GM23338 (cell line): ENCODE measurements at regions not wholly inside any gene's neighbourhood (a gene's known extent, or its start where the extent isn't known, plus 50 kb on each side); places are given as distances from the start of the nearest gene placed in this dataset.
A peak's percentile ranks its signal among the peaks of the same experiment; 100 is the strongest.

Experiments used
- ATAC-seq: fragments of 200-7000 bp; cut with Tn5 transposase; 3 replicates; pipeline ENCODE4 v1.9.1; 2020
- DNase-seq: peaks from one replicate; pipeline ENCODE4 v3.0.0-alpha.2; 2015; ENCODE audit warnings: low spot score
- H2AFZ ChIP-seq: fragments of 200-600 bp; sonication (generic); 2 replicates; pipeline ENCODE4 v1.8.0; 2016; ENCODE audit warnings: antibody characterized with exemption, mild to moderate bottlenecking, moderate library complexity
- H3F3A ChIP-seq: fragments of 200-600 bp; sonication (generic); replicated peaks from 2 replicates; pipeline ENCODE4 v1.8.0; 2017; ENCODE audit warnings: antibody characterized with exemption, mixed run types, low read depth
- H3K27ac ChIP-seq: fragments of 200-600 bp; sonication (generic); 2 replicates; pipeline ENCODE4 v1.6.1; 2016; ENCODE audit warnings: low read depth
- H3K27me3 ChIP-seq: fragments of 200-600 bp; sonication (generic); 2 replicates; pipeline ENCODE4 v1.8.0; 2016; ENCODE audit warnings: mild to moderate bottlenecking, mixed run types, moderate library complexity; ENCODE audit not compliant: insufficient read depth
- H3K36me3 ChIP-seq: fragments of 200-600 bp; sonication (generic); 2 replicates; pipeline ENCODE4 v1.8.0; 2016; ENCODE audit warnings: mild to moderate bottlenecking; ENCODE audit not compliant: insufficient read depth
- H3K4me1 ChIP-seq: fragments of 200-600 bp; sonication (generic); 2 replicates; pipeline ENCODE4 v1.8.0; 2016; ENCODE audit warnings: mild to moderate bottlenecking, moderate library complexity; ENCODE audit not compliant: insufficient read depth
- H3K4me2 ChIP-seq: fragments of 200-600 bp; sonication (generic); 2 replicates; pipeline ENCODE4 v1.7.1; 2017; ENCODE audit warnings: mixed run types
- H3K4me3 ChIP-seq: fragments of 200-600 bp; sonication (generic); 2 replicates; pipeline ENCODE4 v1.6.1; 2016; ENCODE audit warnings: mixed run types
- H3K79me2 ChIP-seq: fragments of 200-600 bp; sonication (generic); replicated peaks from 2 replicates; pipeline ENCODE4 v1.8.0; 2017; ENCODE audit warnings: mild to moderate bottlenecking; ENCODE audit not compliant: insufficient read depth
- H3K9me2 ChIP-seq: fragments of 200-600 bp; sonication (generic); 2 replicates; pipeline ENCODE4 v1.8.0; 2017; ENCODE audit not compliant: insufficient read depth
- H4K20me1 ChIP-seq: fragments of 200-600 bp; sonication (generic); replicated peaks from 2 replicates; pipeline ENCODE4 v1.8.0; 2017; ENCODE audit warnings: mild to moderate bottlenecking; ENCODE audit not compliant: insufficient read depth
- H3K27ac Mint-ChIP-seq: 2 replicates; pipeline ENCODE4 v1.8.0; 2020; ENCODE audit warnings: inconsistent platforms, mild to moderate bottlenecking, moderate library complexity, mixed read lengths
- H3K27me3 Mint-ChIP-seq: 3 replicates; pipeline ENCODE4 v1.8.0; 2022; ENCODE audit warnings: low read depth, mild to moderate bottlenecking, moderate library complexity, mixed read lengths, inconsistent platforms; ENCODE audit not compliant: insufficient read depth, poor library complexity
- H3K36me3 Mint-ChIP-seq: 3 replicates; pipeline ENCODE4 v1.8.0; 2021; ENCODE audit warnings: low read depth, mild to moderate bottlenecking, inconsistent platforms, moderate library complexity, mixed read lengths
- H3K4me1 Mint-ChIP-seq: 3 replicates; pipeline ENCODE4 v1.8.0; 2020; ENCODE audit warnings: mild to moderate bottlenecking, inconsistent platforms, mixed read lengths
- H3K4me3 Mint-ChIP-seq: 3 replicates; pipeline ENCODE4 v1.8.0; 2021; ENCODE audit warnings: moderate library complexity, mild to moderate bottlenecking, inconsistent platforms, mixed read lengths
- H3K9me3 Mint-ChIP-seq: 3 replicates; pipeline ENCODE4 v1.8.0; 2020; ENCODE audit warnings: moderate library complexity, mild to moderate bottlenecking, inconsistent platforms, mixed read lengths
- CREB1 ChIP-seq: fragments of 250-450 bp; sonication (Bioruptor Pico); IDR thresholded peaks from 2 replicates; pipeline ENCODE4 v1.5.0; 2020; ENCODE audit warnings: low read depth, mild to moderate bottlenecking, moderate library complexity
- EZH2 ChIP-seq: fragments of 200-600 bp; sonication (generic); IDR thresholded peaks from one replicate; pipeline ENCODE4 v1.8.0; 2017; ENCODE audit warnings: antibody characterized with exemption, mild to moderate bottlenecking, low read depth; ENCODE audit not compliant: unreplicated experiment
- EZH2phosphoT487 ChIP-seq: fragments of 200-600 bp; sonication (generic); IDR thresholded peaks from one replicate; pipeline ENCODE4 v1.8.1; 2018; ENCODE audit warnings: antibody characterized with exemption; ENCODE audit not compliant: unreplicated experiment
- JUNB ChIP-seq: IDR thresholded peaks from one replicate; pipeline ENCODE4 v1.6.1; 2016; ENCODE audit warnings: antibody characterized with exemption; ENCODE audit not compliant: unreplicated experiment
- NANOG ChIP-seq: IDR thresholded peaks from 2 replicates; pipeline ENCODE4 v1.6.1; 2016; ENCODE audit warnings: antibody characterized with exemption, borderline replicate concordance
- POLR2AphosphoS5 ChIP-seq: IDR thresholded peaks from 2 replicates; pipeline ENCODE4 v1.6.1; 2016; ENCODE audit warnings: antibody characterized with exemption, low read depth
- REST ChIP-seq: IDR thresholded peaks from one replicate; pipeline ENCODE4 v1.6.1; 2018; ENCODE audit warnings: antibody characterized with exemption; ENCODE audit not compliant: unreplicated experiment
- STAT1 ChIP-seq: IDR thresholded peaks from one replicate; pipeline ENCODE4 v1.6.1; 2016; ENCODE audit warnings: antibody characterized with exemption; ENCODE audit not compliant: unreplicated experiment
- ZNF114 ChIP-seq: fragments of 250-450 bp; sonication (Bioruptor Pico); IDR thresholded peaks from 2 replicates; pipeline ENCODE4 v1.5.0; 2020; ENCODE audit warnings: mild to moderate bottlenecking, moderate library complexity
- ZNF331 ChIP-seq: fragments of 250-450 bp; sonication (Bioruptor Pico); IDR thresholded peaks from 2 replicates; pipeline ENCODE4 v1.5.0; 2020; ENCODE audit warnings: low read depth, mild to moderate bottlenecking, moderate library complexity
- ZNF462 ChIP-seq: fragments of 250-450 bp; sonication (Bioruptor Pico); IDR thresholded peaks from 2 replicates; pipeline ENCODE4 v1.5.0; 2020; ENCODE audit warnings: mild to moderate bottlenecking, moderate library complexity
- TF ChIP-seq, protein P1 (sequence below): IDR thresholded peaks from 2 replicates; pipeline ENCODE4 v1.6.1; 2016; ENCODE audit warnings: antibody characterized with exemption
- TF ChIP-seq, protein P2 (sequence below), 2 experiments: fragments of 200-600 bp in 1 of 2; sonication (generic) in 1 of 2; conservative IDR thresholded peaks; 2 replicates each; pipeline versions ENCODE4 v1.5.1 to v1.6.1; 2016 to 2017; ENCODE audit warnings: antibody characterized with exemption in 2 of 2, low read depth in 2 of 2, mild to moderate bottlenecking in 2 of 2, moderate library complexity in 1 of 2

- Histone ChIP-seq H3K27me3 (no peaks in the 10 kb centered on the region), H3K9me2 (0 out of 2 replicates have a peak, but pooled peaks cover 4% of the 10 kb centered on the region), H4K20me1 (no peaks in the 10 kb centered on the region), H2AFZ (no peak overlapping the region), H3K36me3 (no peaks in the 10 kb centered on the region), H3K79me2 (no peaks in the 10 kb centered on the region), H3K27ac (no peak overlapping the region), H3K4me1 (no peaks in the 10 kb centered on the region), H3K4me2 (no peak overlapping the region), H3F3A (no peaks in the 10 kb centered on the region), H3K4me3 (no peak overlapping the region)
- peaks cover 50% of the 10 kb centered on the region for H3K36me3 Mint-ChIP-seq
- H3K9me3 Mint-ChIP-seq = peaks cover 48% of the 10 kb centered on the region
- no peak for DNase-seq
- 0 out of 2 replicates have a peak overlapping the region, but pooled peaks have one; percentile 11 for H3K27ac Mint-ChIP-seq
- peaks cover 3% of the 10 kb centered on the region; the same call in 1 of the 3 replicates for H3K4me1 Mint-ChIP-seq
- no peak overlapping the region for H3K4me3 Mint-ChIP-seq
- no peaks in the 10 kb centered on the region for H3K27me3 Mint-ChIP-seq
- TF ChIP-seq REST (no peak), EZH2 (no peak), ZNF462 (CRISPR knock-in tag) (no peak), JUNB (no peak), EZH2phosphoT487 (no peak), ZNF114 (CRISPR knock-in tag) (no peak), NANOG (no peak), POLR2AphosphoS5 (no peak), ZNF331 (CRISPR knock-in tag) (no peak), CREB1 (CRISPR knock-in tag) (no peak), STAT1 (no peak)
- TF ChIP-seq, protein P1, sequence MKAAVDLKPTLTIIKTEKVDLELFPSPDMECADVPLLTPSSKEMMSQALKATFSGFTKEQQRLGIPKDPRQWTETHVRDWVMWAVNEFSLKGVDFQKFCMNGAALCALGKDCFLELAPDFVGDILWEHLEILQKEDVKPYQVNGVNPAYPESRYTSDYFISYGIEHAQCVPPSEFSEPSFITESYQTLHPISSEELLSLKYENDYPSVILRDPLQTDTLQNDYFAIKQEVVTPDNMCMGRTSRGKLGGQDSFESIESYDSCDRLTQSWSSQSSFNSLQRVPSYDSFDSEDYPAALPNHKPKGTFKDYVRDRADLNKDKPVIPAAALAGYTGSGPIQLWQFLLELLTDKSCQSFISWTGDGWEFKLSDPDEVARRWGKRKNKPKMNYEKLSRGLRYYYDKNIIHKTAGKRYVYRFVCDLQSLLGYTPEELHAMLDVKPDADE = no peak
- TF ChIP-seq, protein P2, sequence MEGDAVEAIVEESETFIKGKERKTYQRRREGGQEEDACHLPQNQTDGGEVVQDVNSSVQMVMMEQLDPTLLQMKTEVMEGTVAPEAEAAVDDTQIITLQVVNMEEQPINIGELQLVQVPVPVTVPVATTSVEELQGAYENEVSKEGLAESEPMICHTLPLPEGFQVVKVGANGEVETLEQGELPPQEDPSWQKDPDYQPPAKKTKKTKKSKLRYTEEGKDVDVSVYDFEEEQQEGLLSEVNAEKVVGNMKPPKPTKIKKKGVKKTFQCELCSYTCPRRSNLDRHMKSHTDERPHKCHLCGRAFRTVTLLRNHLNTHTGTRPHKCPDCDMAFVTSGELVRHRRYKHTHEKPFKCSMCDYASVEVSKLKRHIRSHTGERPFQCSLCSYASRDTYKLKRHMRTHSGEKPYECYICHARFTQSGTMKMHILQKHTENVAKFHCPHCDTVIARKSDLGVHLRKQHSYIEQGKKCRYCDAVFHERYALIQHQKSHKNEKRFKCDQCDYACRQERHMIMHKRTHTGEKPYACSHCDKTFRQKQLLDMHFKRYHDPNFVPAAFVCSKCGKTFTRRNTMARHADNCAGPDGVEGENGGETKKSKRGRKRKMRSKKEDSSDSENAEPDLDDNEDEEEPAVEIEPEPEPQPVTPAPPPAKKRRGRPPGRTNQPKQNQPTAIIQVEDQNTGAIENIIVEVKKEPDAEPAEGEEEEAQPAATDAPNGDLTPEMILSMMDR (conservative IDR thresholded peaks at IDR 0.05; ENCODE audit: low read depth in 2 of 2) = no peak
- no peak for ATAC-seq
These were observed 452.1 kb downstream of the TUSC1 start for GRCh38 chr9:25225938-25226760.
